ENCODE measurements at regions not wholly inside any gene's neighbourhood (a gene's known extent, or its start where the extent isn't known, plus 50 kb on each side); places are given as distances from the start of the nearest gene placed in this dataset.
"Not testable (repeated sequence)": the region's sequence is repeated elsewhere in the genome, so short reads cannot be mapped to it uniquely, and the experiment has no call there.

GRCh38 chr10:106268000-106268399, 896.5 kb downstream of the SORCS1 start:
- H3K4me3 ChIP-seq, result no peak overlapping the region
- TF ChIP-seq Cebpa-rat (IDR thresholded peaks at IDR 0.05), result no peak
- no peaks in the 10 kb centered on the region for H3K9me3 ChIP-seq
- H3K27me3 ChIP-seq, result no peaks in the 10 kb centered on the region
- no peak overlapping the region for H3K9ac ChIP-seq
- no peak overlapping the region for H3K27ac ChIP-seq
- no peaks in the 10 kb centered on the region for H3K4me1 ChIP-seq
- H4K20me1 ChIP-seq, result no peaks in the 10 kb centered on the region
- H3K4me2 ChIP-seq, result no peak overlapping the region
- H3K36me3 ChIP-seq, result no peaks in the 10 kb centered on the region

- H3K4me3 ChIP-seq, result no peak overlapping the region
Observed at GRCh38 chr10:106267591-106267990, 896.9 kb downstream of the SORCS1 start.

GRCh38 chr10:106257432-106257831, 907.1 kb downstream of the SORCS1 start:
- H3K9ac ChIP-seq, H3K27me3 ChIP-seq, H3K9me3 ChIP-seq, H3K36me3 ChIP-seq, H3K27ac ChIP-seq, H3K4me3 ChIP-seq, H4K20me1 ChIP-seq, H3K4me2 ChIP-seq, H3K4me1 ChIP-seq: not testable (repeated sequence)

More at GRCh38 chr10:106267591-106267990, 896.9 kb downstream of the SORCS1 start:
- Histone ChIP-seq H3K27me3 (no peaks in the 10 kb centered on the region), H3K4me1 (no peaks in the 10 kb centered on the region), H3K9ac (no peak overlapping the region), H3K4me2 (no peak overlapping the region), H3K9me3 (no peaks in the 10 kb centered on the region), H3K27ac (no peak overlapping the region), H4K20me1 (no peaks in the 10 kb centered on the region), H3K36me3 (no peaks in the 10 kb centered on the region)
- no peak for TF ChIP-seq Cebpa-rat (IDR thresholded peaks at IDR 0.05)

- no peak overlapping the region for H3K27ac ChIP-seq
- H3K4me1 ChIP-seq, result no peaks in the 10 kb centered on the region
- no peaks in the 10 kb centered on the region for H3K36me3 ChIP-seq
- no peak overlapping the region for H3K4me3 ChIP-seq
- H3K9ac ChIP-seq, result no peak overlapping the region
- TF ChIP-seq Cebpa-rat (IDR thresholded peaks at IDR 0.05), result no peak
- H3K9me3 ChIP-seq, result no peaks in the 10 kb centered on the region
- no peak overlapping the region for H3K4me2 ChIP-seq
- no peaks in the 10 kb centered on the region for H4K20me1 ChIP-seq
- no peaks in the 10 kb centered on the region for H3K27me3 ChIP-seq
Observed at GRCh38 chr10:106255111-106255678, 909.3 kb downstream of the SORCS1 start.

GRCh38 chr10:106254071-106254470, 910.4 kb downstream of the SORCS1 start:
- TF ChIP-seq Cebpa-rat (IDR thresholded peaks at IDR 0.05), result no peak
- no peaks in the 10 kb centered on the region for H3K36me3 ChIP-seq
- no peak overlapping the region for H3K4me3 ChIP-seq

GRCh38 chr10:106252541-106252940, 912.0 kb downstream of the SORCS1 start:
- Histone ChIP-seq H3K4me1 (no peaks in the 10 kb centered on the region), H3K9ac (no peak overlapping the region), H3K4me3 (no peak overlapping the region), H3K4me2 (no peak overlapping the region), H3K36me3 (no peaks in the 10 kb centered on the region), H3K9me3 (no peaks in the 10 kb centered on the region), H3K27me3 (no peaks in the 10 kb centered on the region), H3K27ac (no peak overlapping the region), H4K20me1 (no peaks in the 10 kb centered on the region)
- TF ChIP-seq Cebpa-rat (IDR thresholded peaks at IDR 0.05), result no peak

More at GRCh38 chr10:106254071-106254470, 910.4 kb downstream of the SORCS1 start:
- no peaks in the 10 kb centered on the region for H4K20me1 ChIP-seq
- no peaks in the 10 kb centered on the region for H3K27me3 ChIP-seq
- no peak overlapping the region for H3K27ac ChIP-seq
- H3K4me2 ChIP-seq, result no peak overlapping the region
- H3K4me1 ChIP-seq, result no peaks in the 10 kb centered on the region
- no peaks in the 10 kb centered on the region for H3K9me3 ChIP-seq
- H3K9ac ChIP-seq, result no peak overlapping the region

- no peak overlapping the region for H3K27ac ChIP-seq
- H3K4me1 ChIP-seq, result no peaks in the 10 kb centered on the region
- H3K4me3 ChIP-seq, result no peak overlapping the region
- H3K27me3 ChIP-seq, result no peaks in the 10 kb centered on the region
- no peak for TF ChIP-seq Cebpa-rat (IDR thresholded peaks at IDR 0.05)
- H3K9me3 ChIP-seq, result no peaks in the 10 kb centered on the region
- no peak overlapping the region for H3K9ac ChIP-seq
- H4K20me1 ChIP-seq, result no peaks in the 10 kb centered on the region
- H3K4me2 ChIP-seq, result no peak overlapping the region
- no peaks in the 10 kb centered on the region for H3K36me3 ChIP-seq
Observed at GRCh38 chr10:106251573-106251972, 912.9 kb downstream of the SORCS1 start.

GRCh38 chr10:106242301-106242700, 922.2 kb downstream of the SORCS1 start:
- Histone ChIP-seq H3K9me3 (no peaks in the 10 kb centered on the region), H3K4me3 (no peak overlapping the region), H3K36me3 (no peaks in the 10 kb centered on the region), H3K9ac (no peak overlapping the region), H3K4me2 (no peak overlapping the region), H3K27ac (no peak overlapping the region), H3K27me3 (no peaks in the 10 kb centered on the region), H4K20me1 (no peaks in the 10 kb centered on the region), H3K4me1 (no peaks in the 10 kb centered on the region)
- TF ChIP-seq Cebpa-rat (IDR thresholded peaks at IDR 0.05), result no peak

GRCh38 chr10:106226828-106227227, 937.7 kb downstream of the SORCS1 start:
- Histone ChIP-seq H3K36me3 (no peaks in the 10 kb centered on the region), H3K9ac (no peak overlapping the region), H3K4me3 (no peak overlapping the region), H3K9me3 (no peaks in the 10 kb centered on the region), H4K20me1 (no peaks in the 10 kb centered on the region), H3K4me2 (no peak overlapping the region), H3K27ac (no peak overlapping the region), H3K4me1 (no peaks in the 10 kb centered on the region), H3K27me3 (no peaks in the 10 kb centered on the region)
- no peak for TF ChIP-seq Cebpa-rat (IDR thresholded peaks at IDR 0.05)

GRCh38 chr10:106226142-106226541, 938.4 kb downstream of the SORCS1 start:
- H3K4me1 ChIP-seq, result no peaks in the 10 kb centered on the region
- no peak overlapping the region for H3K27ac ChIP-seq
- no peak overlapping the region for H3K4me3 ChIP-seq
- no peaks in the 10 kb centered on the region for H3K36me3 ChIP-seq
- H3K27me3 ChIP-seq, result no peaks in the 10 kb centered on the region
- no peaks in the 10 kb centered on the region for H3K9me3 ChIP-seq
- no peak overlapping the region for H3K4me2 ChIP-seq
- H4K20me1 ChIP-seq, result no peaks in the 10 kb centered on the region
- H3K9ac ChIP-seq, result no peak overlapping the region
- no peak for TF ChIP-seq Cebpa-rat (IDR thresholded peaks at IDR 0.05)

- Histone ChIP-seq H3K4me3 (no peak overlapping the region), H4K20me1 (no peaks in the 10 kb centered on the region), H3K4me1 (no peaks in the 10 kb centered on the region), H3K36me3 (no peaks in the 10 kb centered on the region), H3K9me3 (no peaks in the 10 kb centered on the region), H3K27me3 (no peaks in the 10 kb centered on the region), H3K4me2 (no peak overlapping the region), H3K9ac (no peak overlapping the region), H3K27ac (no peak overlapping the region)
- no peak for TF ChIP-seq Cebpa-rat (IDR thresholded peaks at IDR 0.05)
Observed at GRCh38 chr10:106224676-106225075, 939.8 kb downstream of the SORCS1 start.

All from BLaER1 (cell line).